Activated CD4-positive, alpha-beta T cell treated with anti-CD3 and anti-CD28 coated beads, Interleukin-2, amount 10 ng/mL, durations not matched to agents 24 days and 14 days (primary cell): ENCODE measurements at regions not wholly inside any gene's neighbourhood (a gene's known extent, or its start where the extent isn't known, plus 50 kb on each side); places are given as distances from the start of the nearest gene placed in this dataset.
A peak's percentile ranks its signal among the peaks of the same experiment; 100 is the strongest.
"Not testable (repeated sequence)": the region's sequence is repeated elsewhere in the genome, so short reads cannot be mapped to it uniquely, and the experiment has no call there.

ENCODE experiments used
- DNase-seq: peaks from one replicate; pipeline ENCODE4 v3.0.0; 2022
- H3K27ac Mint-ChIP-seq: one replicate; pipeline ENCODE4 v1.8.0; 2022; ENCODE audit warnings: mild to moderate bottlenecking, mixed read lengths
- H3K27me3 Mint-ChIP-seq: one replicate; pipeline ENCODE4 v1.8.0; 2022; ENCODE audit warnings: mixed read lengths
- H3K36me3 Mint-ChIP-seq: one replicate; pipeline ENCODE4 v1.8.0; 2022; ENCODE audit warnings: low read depth, mild to moderate bottlenecking, mixed read lengths
- H3K4me1 Mint-ChIP-seq: one replicate; pipeline ENCODE4 v1.8.0; 2021; ENCODE audit warnings: mixed read lengths
- H3K4me3 Mint-ChIP-seq: one replicate; pipeline ENCODE4 v1.8.0; 2022; ENCODE audit warnings: mild to moderate bottlenecking, moderate library complexity, mixed read lengths
- H3K9me3 Mint-ChIP-seq: one replicate; pipeline ENCODE4 v1.8.0; 2021; ENCODE audit warnings: mixed read lengths
- intact Hi-C: fragments of 100-400 bp; cut with micrococcal nuclease; formaldehyde crosslinking; loops from one replicate; pipeline ENCODE4 v1.15.1; 2023

DNA sequence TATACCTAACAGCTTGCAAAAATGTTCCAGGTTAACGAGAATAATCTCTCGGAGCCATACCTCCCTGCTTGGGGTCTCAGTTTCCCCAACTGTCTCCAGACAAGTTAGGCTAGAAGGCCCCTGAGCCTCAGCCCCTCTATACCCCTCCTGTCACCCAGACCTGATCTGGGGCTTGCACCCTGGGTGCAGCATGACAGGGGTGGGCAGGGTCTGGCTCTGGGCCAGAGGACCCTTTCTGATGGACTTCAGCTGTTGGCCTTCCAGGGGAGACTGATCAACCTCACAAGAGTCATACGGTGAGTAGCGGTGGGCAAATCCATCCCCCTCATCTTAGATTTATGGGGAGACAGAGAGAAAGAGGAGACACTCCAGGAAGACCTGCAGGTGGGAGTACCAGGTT is 416.9 kb downstream of the GOLGA6L6 start:
- intact Hi-C loops, H3K4me3 Mint-ChIP-seq, H3K4me1 Mint-ChIP-seq, H3K27me3 Mint-ChIP-seq, DNase-seq, H3K27ac Mint-ChIP-seq, H3K36me3 Mint-ChIP-seq, H3K9me3 Mint-ChIP-seq: not testable (repeated sequence)

GRCh38 chr15:20106026-20106425 is 435.6 kb downstream of the GOLGA6L6 start:
- DNase-seq = peak; percentile 43

GRCh38 chr15:20105011-20105990 is 436.3 kb downstream of the GOLGA6L6 start:
- H3K36me3 Mint-ChIP-seq, H3K27me3 Mint-ChIP-seq, intact Hi-C loops, H3K9me3 Mint-ChIP-seq, H3K4me1 Mint-ChIP-seq, H3K4me3 Mint-ChIP-seq, H3K27ac Mint-ChIP-seq: not testable (repeated sequence)
- peak; percentile 57 for DNase-seq

More at GRCh38 chr15:20106026-20106425, 435.6 kb downstream of the GOLGA6L6 start:
- Mint-ChIP-seq H3K27me3 (no peaks in the 10 kb centered on the region), H3K36me3 (no peaks in the 10 kb centered on the region), H3K27ac (no peak overlapping the region), H3K4me1 (no peaks in the 10 kb centered on the region), H3K9me3 (no peaks in the 10 kb centered on the region), H3K4me3 (no peak overlapping the region)
- intact Hi-C loops = no loop called here

GRCh38 chr15:20104551-20104950 is 437.0 kb downstream of the GOLGA6L6 start:
- H3K9me3 Mint-ChIP-seq, H3K27ac Mint-ChIP-seq, H3K4me3 Mint-ChIP-seq, H3K4me1 Mint-ChIP-seq, intact Hi-C loops, H3K27me3 Mint-ChIP-seq, H3K36me3 Mint-ChIP-seq: not testable (repeated sequence)
- peak; percentile 57 for DNase-seq

- H3K36me3 Mint-ChIP-seq, H3K27ac Mint-ChIP-seq, intact Hi-C loops, H3K4me1 Mint-ChIP-seq, H3K9me3 Mint-ChIP-seq, H3K4me3 Mint-ChIP-seq, H3K27me3 Mint-ChIP-seq: not testable (repeated sequence)
- DNase-seq = peak; percentile 54
Measured at GRCh38 chr15:20102862-20103261, 438.7 kb downstream of the GOLGA6L6 start.

DNA sequence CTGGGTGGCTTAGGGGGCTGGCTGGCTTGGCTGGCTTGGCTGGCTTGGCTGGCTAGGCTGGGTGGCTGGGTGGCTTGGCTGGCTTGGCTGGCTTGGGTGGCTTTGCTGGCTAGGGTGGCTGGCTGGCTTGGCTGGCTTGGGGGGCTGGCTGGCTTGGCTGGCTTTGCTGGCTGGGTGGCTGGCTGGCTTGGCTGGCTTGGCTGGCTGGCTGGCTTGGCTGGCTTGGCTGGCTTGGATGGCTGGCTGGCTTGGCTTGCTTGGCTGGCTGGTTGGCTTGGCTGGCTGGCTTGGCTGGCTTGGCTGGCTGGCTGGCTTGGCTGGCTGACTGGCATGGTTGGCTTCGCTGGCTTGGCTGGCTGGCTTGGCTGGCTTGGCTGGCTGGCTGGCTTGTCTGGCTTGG is 439.4 kb downstream of the GOLGA6L6 start:
- H3K27ac Mint-ChIP-seq, H3K9me3 Mint-ChIP-seq: not testable (repeated sequence)

DNA sequence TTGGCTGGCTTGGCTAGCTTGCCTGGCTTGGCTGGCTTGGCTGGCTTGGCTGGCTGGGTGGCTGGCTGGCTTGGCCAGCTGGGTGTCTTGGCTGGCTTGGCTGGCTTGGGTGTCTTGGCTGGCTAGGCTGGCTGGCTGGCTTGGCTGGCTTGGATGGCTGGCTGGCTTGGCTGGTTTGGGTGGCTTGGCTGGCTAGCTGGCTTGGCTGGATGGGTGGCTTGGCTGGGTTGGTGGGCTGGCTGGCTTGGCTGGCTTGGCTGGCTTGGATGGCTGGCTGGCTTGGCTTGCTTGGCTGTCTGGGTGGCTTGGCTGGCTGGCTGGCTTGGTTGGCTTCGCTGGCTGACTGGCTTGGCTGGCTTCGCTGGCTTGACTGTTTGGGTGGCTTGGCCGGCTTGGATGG is 440.3 kb downstream of the GOLGA6L6 start:
- DNase-seq, intact Hi-C loops, H3K4me3 Mint-ChIP-seq, H3K27me3 Mint-ChIP-seq, H3K36me3 Mint-ChIP-seq, H3K27ac Mint-ChIP-seq, H3K4me1 Mint-ChIP-seq, H3K9me3 Mint-ChIP-seq: not testable (repeated sequence)

More for the DNA sequence above, 439.4 kb downstream of the GOLGA6L6 start:
- H3K4me1 Mint-ChIP-seq, H3K4me3 Mint-ChIP-seq, intact Hi-C loops, H3K27me3 Mint-ChIP-seq, H3K36me3 Mint-ChIP-seq: not testable (repeated sequence)
- peak; percentile 64 for DNase-seq

DNA sequence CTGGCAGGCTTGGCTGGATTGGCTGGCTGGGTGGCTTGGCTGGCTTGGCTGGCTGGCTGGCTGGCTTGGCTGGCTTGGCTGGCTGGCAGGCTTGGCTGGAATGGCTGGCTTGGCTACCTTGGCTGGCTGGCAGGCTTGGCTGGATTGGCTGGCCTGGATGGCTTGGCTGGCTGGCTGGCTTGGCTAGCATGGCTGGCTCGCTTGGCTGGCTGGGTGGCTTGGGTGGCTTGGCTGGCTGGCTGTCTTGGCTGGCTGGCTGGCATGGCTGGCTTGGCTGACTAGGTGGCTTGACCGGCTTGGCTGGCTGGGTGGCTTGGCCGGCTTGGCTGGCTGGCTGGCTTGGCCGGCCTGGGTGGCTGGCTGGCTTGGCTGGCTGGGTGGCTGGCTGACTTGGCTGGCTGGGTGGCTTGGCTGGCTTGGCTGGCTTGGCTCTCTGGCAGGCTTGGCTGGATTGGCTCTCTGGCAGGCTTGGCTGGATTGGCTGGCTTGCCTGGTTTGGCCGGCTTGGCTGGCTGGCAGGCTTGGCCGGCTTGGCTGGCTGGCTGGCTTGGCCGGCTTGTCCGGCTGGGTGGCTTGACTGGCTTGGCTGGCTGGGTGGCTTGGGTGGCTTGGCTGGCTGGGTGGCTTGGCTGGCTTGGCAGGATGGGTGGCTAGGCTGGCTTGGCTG is 440.9 kb downstream of the GOLGA6L6 start:
- H3K9me3 Mint-ChIP-seq, DNase-seq, H3K27me3 Mint-ChIP-seq, H3K4me1 Mint-ChIP-seq, H3K27ac Mint-ChIP-seq, H3K4me3 Mint-ChIP-seq, H3K36me3 Mint-ChIP-seq, intact Hi-C loops: not testable (repeated sequence)

DNA sequence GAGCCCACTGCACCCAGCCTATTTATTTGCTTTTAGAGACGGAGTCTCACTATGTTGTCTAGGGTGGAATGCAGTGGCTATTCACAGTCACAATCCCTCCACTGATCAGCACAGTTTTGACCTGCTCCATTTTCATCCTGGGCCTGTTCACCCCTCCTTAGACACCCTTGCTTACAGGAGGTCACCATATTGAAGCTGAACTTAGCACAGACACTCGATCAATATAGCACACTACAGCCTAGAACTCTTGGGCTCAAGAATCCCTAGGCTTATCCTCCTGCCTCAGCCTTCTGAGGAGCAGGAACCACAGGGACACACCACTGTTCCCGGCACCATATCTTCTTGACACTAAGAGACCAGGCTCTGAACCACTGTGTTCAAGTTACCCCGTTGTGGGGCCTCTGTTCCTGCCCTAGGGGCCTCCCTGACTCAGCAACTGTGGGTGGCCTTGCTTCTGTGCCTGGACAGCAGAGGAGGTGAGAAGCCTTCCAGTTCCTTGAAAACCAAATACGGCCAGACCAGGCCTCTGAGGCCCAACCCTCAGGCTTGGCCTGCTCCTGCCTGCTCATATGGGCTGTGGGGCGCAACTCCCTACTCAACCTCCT is 445.8 kb downstream of the GOLGA6L6 start:
- intact Hi-C loops, DNase-seq, H3K9me3 Mint-ChIP-seq, H3K4me1 Mint-ChIP-seq, H3K36me3 Mint-ChIP-seq, H3K27me3 Mint-ChIP-seq, H3K27ac Mint-ChIP-seq, H3K4me3 Mint-ChIP-seq: not testable (repeated sequence)

DNA sequence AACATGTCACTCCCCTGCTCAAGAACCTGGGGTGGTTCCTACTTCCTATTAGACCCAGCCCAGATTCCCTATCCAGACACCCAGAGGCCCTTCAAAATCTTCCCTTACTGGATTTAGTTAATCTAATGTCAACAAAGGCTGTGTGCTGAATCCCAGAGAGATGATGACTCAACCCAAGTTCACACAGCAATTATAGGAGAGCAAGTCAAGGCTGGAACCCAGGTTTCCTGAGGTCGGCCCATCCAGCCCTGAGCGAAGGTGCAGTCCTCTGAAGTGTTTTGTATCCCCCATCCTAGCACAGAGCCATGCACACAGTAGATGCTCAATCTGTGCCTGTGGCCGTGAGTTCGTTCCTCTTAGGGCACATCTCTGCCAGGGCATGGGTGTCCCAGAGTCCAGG is 452.1 kb downstream of the GOLGA6L6 start:
- H3K36me3 Mint-ChIP-seq, H3K4me1 Mint-ChIP-seq, H3K9me3 Mint-ChIP-seq, H3K4me3 Mint-ChIP-seq, intact Hi-C loops, DNase-seq, H3K27me3 Mint-ChIP-seq, H3K27ac Mint-ChIP-seq: not testable (repeated sequence)

DNA sequence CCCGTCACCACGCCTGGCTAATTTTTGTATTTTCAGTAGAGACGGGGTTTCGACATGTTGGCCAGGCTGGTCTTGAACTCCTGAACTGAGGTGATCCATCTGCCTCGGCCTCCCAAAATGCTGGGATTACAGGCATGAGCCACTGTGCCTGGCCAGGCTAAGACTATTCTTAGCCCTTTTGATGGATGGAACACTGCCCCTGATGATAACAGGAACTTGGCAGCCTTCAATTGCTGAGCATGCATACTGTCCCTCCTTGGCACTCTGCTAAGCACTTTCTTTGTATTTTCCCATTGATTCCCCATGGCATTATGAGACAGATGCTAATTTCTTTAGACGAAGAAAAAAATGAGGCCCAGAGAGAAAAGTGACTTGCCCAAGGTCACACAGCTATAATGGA is 457.6 kb downstream of the GOLGA6L6 start:
- H3K9me3 Mint-ChIP-seq, intact Hi-C loops, H3K4me3 Mint-ChIP-seq, DNase-seq, H3K27ac Mint-ChIP-seq, H3K27me3 Mint-ChIP-seq, H3K36me3 Mint-ChIP-seq, H3K4me1 Mint-ChIP-seq: not testable (repeated sequence)

- intact Hi-C loops, H3K27me3 Mint-ChIP-seq, H3K9me3 Mint-ChIP-seq, H3K36me3 Mint-ChIP-seq, H3K4me1 Mint-ChIP-seq, H3K27ac Mint-ChIP-seq, H3K4me3 Mint-ChIP-seq: not testable (repeated sequence)
- DNase-seq = peak; percentile 51
Measured at GRCh38 chr15:20074082-20074481, 467.5 kb downstream of the GOLGA6L6 start.

DNA sequence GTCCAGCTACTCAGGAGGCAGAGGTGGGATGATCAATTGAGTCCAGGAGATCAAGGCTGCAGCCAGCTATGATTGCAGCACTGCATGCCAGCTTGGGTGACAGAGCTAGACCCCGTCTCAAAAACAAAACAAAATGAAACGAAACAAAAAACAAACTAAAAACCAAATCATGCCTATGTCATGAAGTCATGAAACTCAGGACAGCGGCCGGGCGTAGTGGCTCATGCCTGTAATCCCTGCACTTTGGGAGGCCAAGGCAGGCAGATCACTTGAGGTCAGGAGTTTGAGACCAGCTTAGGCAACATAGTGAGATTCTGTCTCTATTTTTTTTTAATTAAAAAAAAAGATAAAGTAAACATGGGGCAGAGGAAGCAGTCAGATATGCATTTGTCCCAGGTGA is 472.6 kb downstream of the GOLGA6L6 start:
- H3K9me3 Mint-ChIP-seq, H3K27me3 Mint-ChIP-seq, H3K4me3 Mint-ChIP-seq, H3K36me3 Mint-ChIP-seq, H3K4me1 Mint-ChIP-seq, H3K27ac Mint-ChIP-seq, DNase-seq, intact Hi-C loops: not testable (repeated sequence)

GRCh38 chr15:20066173-20066572 is 475.4 kb downstream of the GOLGA6L6 start:
- H3K4me3 Mint-ChIP-seq, H3K4me1 Mint-ChIP-seq, H3K36me3 Mint-ChIP-seq, intact Hi-C loops, H3K9me3 Mint-ChIP-seq, H3K27ac Mint-ChIP-seq, H3K27me3 Mint-ChIP-seq: not testable (repeated sequence)
- peak; percentile 17 for DNase-seq
